ENCODE measurements at regions not wholly inside any gene's neighbourhood (a gene's known extent, or its start where the extent isn't known, plus 50 kb on each side); places are given as distances from the start of the nearest gene placed in this dataset.

DNA sequence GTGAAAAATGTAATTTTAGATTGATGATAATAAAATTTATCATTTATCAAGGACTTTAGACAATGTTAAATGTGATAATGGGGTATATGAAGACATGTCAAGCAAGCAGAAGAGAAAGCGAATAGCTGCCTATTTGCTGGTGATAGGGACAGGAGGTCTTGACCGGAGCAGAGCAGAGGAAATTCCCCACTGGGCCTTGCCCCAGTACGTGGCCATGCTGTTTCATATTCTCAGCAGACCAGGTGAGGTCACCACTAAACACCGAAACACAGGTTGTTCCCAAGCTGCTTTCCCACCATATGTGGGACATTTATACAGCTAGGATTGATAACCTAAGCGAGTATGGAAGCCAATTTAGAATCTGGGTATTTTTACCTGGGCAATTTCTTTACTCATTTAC lies 1629.6 kb downstream of the FAM181B start:
- TF ChIP-seq, protein P1, sequence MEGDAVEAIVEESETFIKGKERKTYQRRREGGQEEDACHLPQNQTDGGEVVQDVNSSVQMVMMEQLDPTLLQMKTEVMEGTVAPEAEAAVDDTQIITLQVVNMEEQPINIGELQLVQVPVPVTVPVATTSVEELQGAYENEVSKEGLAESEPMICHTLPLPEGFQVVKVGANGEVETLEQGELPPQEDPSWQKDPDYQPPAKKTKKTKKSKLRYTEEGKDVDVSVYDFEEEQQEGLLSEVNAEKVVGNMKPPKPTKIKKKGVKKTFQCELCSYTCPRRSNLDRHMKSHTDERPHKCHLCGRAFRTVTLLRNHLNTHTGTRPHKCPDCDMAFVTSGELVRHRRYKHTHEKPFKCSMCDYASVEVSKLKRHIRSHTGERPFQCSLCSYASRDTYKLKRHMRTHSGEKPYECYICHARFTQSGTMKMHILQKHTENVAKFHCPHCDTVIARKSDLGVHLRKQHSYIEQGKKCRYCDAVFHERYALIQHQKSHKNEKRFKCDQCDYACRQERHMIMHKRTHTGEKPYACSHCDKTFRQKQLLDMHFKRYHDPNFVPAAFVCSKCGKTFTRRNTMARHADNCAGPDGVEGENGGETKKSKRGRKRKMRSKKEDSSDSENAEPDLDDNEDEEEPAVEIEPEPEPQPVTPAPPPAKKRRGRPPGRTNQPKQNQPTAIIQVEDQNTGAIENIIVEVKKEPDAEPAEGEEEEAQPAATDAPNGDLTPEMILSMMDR (IDR thresholded peaks at IDR 0.05 in 4 of 5, conservative IDR thresholded peaks at IDR 0.05 in 1 of 5): no peak
- TF ChIP-seq POLR2A (IDR thresholded peaks at IDR 0.05): no peak

Measured in gastrocnemius medialis (tissue), 4 donors.